ACHN (cell line): ENCODE measurements at regions not wholly inside any gene's neighbourhood (a gene's known extent, or its start where the extent isn't known, plus 50 kb on each side); places are given as distances from the start of the nearest gene placed in this dataset.

ENCODE experiments used
- DNase-seq: peaks from one replicate; pipeline ENCODE4 v3.0.0-alpha.2; 2015
- in situ Hi-C: cut with HindIII; loops from 2 replicates; pipeline ENCODE4 v1.10.0; 2017; ENCODE audit warnings: low sequenced_read_pairs, low pct_ligation_motif_present, low pct_unique_long_range_greater_than_20kb

GRCh38 chr2:134099273-134099672 is 154.6 kb upstream of the MGAT5 start:
- in situ Hi-C loops, result no loop called here
- DNase-seq, result no peak

- in situ Hi-C loops, result no loop called here
- no peak for DNase-seq
Measured at GRCh38 chr2:134103196-134103595, 150.7 kb upstream of the MGAT5 start.

GRCh38 chr2:134104754-134105153 is 149.1 kb upstream of the MGAT5 start:
- no peak for DNase-seq
- in situ Hi-C loops, result no loop called here

- DNase-seq, result no peak
Measured at GRCh38 chr2:134107402-134107801, 146.5 kb upstream of the MGAT5 start.

GRCh38 chr2:134108113-134108512 is 145.8 kb upstream of the MGAT5 start:
- in situ Hi-C loops, result no loop called here
- no peak for DNase-seq

More at GRCh38 chr2:134107402-134107801, 146.5 kb upstream of the MGAT5 start:
- in situ Hi-C loops, result no loop called here

GRCh38 chr2:134109246-134109645 is 144.6 kb upstream of the MGAT5 start:
- no peak for DNase-seq
- in situ Hi-C loops, result no loop called here

- no peak for DNase-seq
- in situ Hi-C loops, result no loop called here
Measured at GRCh38 chr2:134109725-134110124, 144.1 kb upstream of the MGAT5 start.

GRCh38 chr2:134110532-134110931 is 143.3 kb upstream of the MGAT5 start:
- DNase-seq, result no peak
- in situ Hi-C loops, result no loop called here

- no peak for DNase-seq
- in situ Hi-C loops, result no loop called here
Measured at GRCh38 chr2:134117676-134118075, 136.2 kb upstream of the MGAT5 start.

- in situ Hi-C loops, result no loop called here
- peak; percentile 91 for DNase-seq
Measured at GRCh38 chr2:134118279-134119116, 135.4 kb upstream of the MGAT5 start.

- in situ Hi-C loops, result no loop called here
Measured at GRCh38 chr2:134119117-134119712, 134.7 kb upstream of the MGAT5 start.

GRCh38 chr2:134119713-134120405 is 134.0 kb upstream of the MGAT5 start:
- peak; percentile 94 for DNase-seq
- in situ Hi-C loops, result no loop called here

More at GRCh38 chr2:134119117-134119712, 134.7 kb upstream of the MGAT5 start:
- DNase-seq, result no peak

GRCh38 chr2:134120406-134120732 is 133.5 kb upstream of the MGAT5 start:
- in situ Hi-C loops, result no loop called here
- DNase-seq, result peak; percentile 20

GRCh38 chr2:134120733-134121630 is 132.9 kb upstream of the MGAT5 start:
- in situ Hi-C loops, result no loop called here
- peak; percentile 64 for DNase-seq

- in situ Hi-C loops, result no loop called here
- no peak for DNase-seq
Measured at GRCh38 chr2:134122610-134123009, 131.3 kb upstream of the MGAT5 start.

GRCh38 chr2:134123332-134123731 is 130.5 kb upstream of the MGAT5 start:
- DNase-seq, result no peak
- in situ Hi-C loops, result no loop called here

- in situ Hi-C loops, result no loop called here
- no peak for DNase-seq
Measured at GRCh38 chr2:134124047-134124753, 129.7 kb upstream of the MGAT5 start.

- in situ Hi-C loops, result no loop called here
- no peak for DNase-seq
Measured at GRCh38 chr2:134127496-134127895, 126.4 kb upstream of the MGAT5 start.
